ENCODE measurements at regions not wholly inside any gene's neighbourhood (a gene's known extent, or its start where the extent isn't known, plus 50 kb on each side); places are given as distances from the start of the nearest gene placed in this dataset.

- FAIRE-seq = no peak
These were observed 202.9 kb downstream of the USP25 start for GRCh38 chr21:15932726-15933125.

DNA sequence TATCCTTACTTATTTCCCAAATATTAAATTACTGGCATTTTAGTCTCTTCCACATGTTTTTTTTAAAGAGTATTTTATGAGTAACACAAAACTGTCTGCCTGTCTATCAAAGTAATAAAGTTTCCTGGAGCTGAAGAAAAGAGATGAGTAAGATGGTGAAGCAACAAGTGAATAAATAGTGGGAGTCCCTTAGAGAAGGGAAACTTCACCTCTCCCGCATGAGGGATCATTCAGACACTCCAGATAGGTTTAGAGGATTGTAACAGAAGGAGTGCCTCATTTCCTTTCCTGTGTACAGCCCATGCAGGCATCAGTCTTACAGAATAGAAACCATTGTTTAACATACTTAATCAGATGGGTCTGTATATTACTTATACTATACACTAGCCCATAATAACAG, 205.7 kb downstream of the USP25 start:
- TF ChIP-seq TAF1 (IDR thresholded peaks at IDR 0.05; ENCODE audit: low read depth, low read length) = no peak
- no peak for TF ChIP-seq POLR2AphosphoS5 (IDR thresholded peaks at IDR 0.05; ENCODE audit: low read depth, low read length)
- TF ChIP-seq POU2F2 (IDR thresholded peaks at IDR 0.05; ENCODE audit: low read depth, low read length) = no peak
- TF ChIP-seq PAX5 (IDR thresholded peaks at IDR 0.05; ENCODE audit: insufficient read depth, low read length, severe bottlenecking) = no peak
- TF ChIP-seq POLR2A (IDR thresholded peaks at IDR 0.05; ENCODE audit: low read depth, low read length) = no peak
- TF ChIP-seq SPI1 (IDR thresholded peaks at IDR 0.05; ENCODE audit: low read depth, low read length) = no peak
- FAIRE-seq (no peak), DNase-seq (ENCODE audit: insufficient read length, low spot score) (no peak)

More at GRCh38 chr21:15932726-15933125, 202.9 kb downstream of the USP25 start:
- no peak for TF ChIP-seq POLR2A (IDR thresholded peaks at IDR 0.05; ENCODE audit: low read depth, low read length)
- no peak for TF ChIP-seq PAX5 (IDR thresholded peaks at IDR 0.05; ENCODE audit: insufficient read depth, low read length, severe bottlenecking)
- no peak for TF ChIP-seq POLR2AphosphoS5 (IDR thresholded peaks at IDR 0.05; ENCODE audit: low read depth, low read length)
- TF ChIP-seq POU2F2 (IDR thresholded peaks at IDR 0.05; ENCODE audit: low read depth, low read length) = no peak
- no peak for TF ChIP-seq SPI1 (IDR thresholded peaks at IDR 0.05; ENCODE audit: low read depth, low read length)
- TF ChIP-seq TAF1 (IDR thresholded peaks at IDR 0.05; ENCODE audit: low read depth, low read length) = no peak
- no peak for DNase-seq (ENCODE audit: insufficient read length, low spot score)

GRCh38 chr21:15943009-15943666, 213.4 kb downstream of the USP25 start:
- no peak for TF ChIP-seq SPI1 (IDR thresholded peaks at IDR 0.05; ENCODE audit: low read depth, low read length)
- no peak for TF ChIP-seq POLR2AphosphoS5 (IDR thresholded peaks at IDR 0.05; ENCODE audit: low read depth, low read length)
- TF ChIP-seq TAF1 (IDR thresholded peaks at IDR 0.05; ENCODE audit: low read depth, low read length) = no peak
- TF ChIP-seq PAX5 (IDR thresholded peaks at IDR 0.05; ENCODE audit: insufficient read depth, low read length, severe bottlenecking) = no peak
- no peak for TF ChIP-seq POLR2A (IDR thresholded peaks at IDR 0.05; ENCODE audit: low read depth, low read length)
- no peak for TF ChIP-seq POU2F2 (IDR thresholded peaks at IDR 0.05; ENCODE audit: low read depth, low read length)
- FAIRE-seq = no peak
- no peak for DNase-seq (ENCODE audit: insufficient read length, low spot score)

GRCh38 chr21:15947677-15948076, 217.9 kb downstream of the USP25 start:
- TF ChIP-seq SPI1 (IDR thresholded peaks at IDR 0.05; ENCODE audit: low read depth, low read length) (no peak), POLR2A (IDR thresholded peaks at IDR 0.05; ENCODE audit: low read depth, low read length) (no peak), TAF1 (IDR thresholded peaks at IDR 0.05; ENCODE audit: low read depth, low read length) (no peak), POLR2AphosphoS5 (IDR thresholded peaks at IDR 0.05; ENCODE audit: low read depth, low read length) (no peak), POU2F2 (IDR thresholded peaks at IDR 0.05; ENCODE audit: low read depth, low read length) (no peak), PAX5 (IDR thresholded peaks at IDR 0.05; ENCODE audit: insufficient read depth, low read length, severe bottlenecking) (no peak)
- FAIRE-seq (no peak), DNase-seq (ENCODE audit: insufficient read length, low spot score) (no peak)

DNA sequence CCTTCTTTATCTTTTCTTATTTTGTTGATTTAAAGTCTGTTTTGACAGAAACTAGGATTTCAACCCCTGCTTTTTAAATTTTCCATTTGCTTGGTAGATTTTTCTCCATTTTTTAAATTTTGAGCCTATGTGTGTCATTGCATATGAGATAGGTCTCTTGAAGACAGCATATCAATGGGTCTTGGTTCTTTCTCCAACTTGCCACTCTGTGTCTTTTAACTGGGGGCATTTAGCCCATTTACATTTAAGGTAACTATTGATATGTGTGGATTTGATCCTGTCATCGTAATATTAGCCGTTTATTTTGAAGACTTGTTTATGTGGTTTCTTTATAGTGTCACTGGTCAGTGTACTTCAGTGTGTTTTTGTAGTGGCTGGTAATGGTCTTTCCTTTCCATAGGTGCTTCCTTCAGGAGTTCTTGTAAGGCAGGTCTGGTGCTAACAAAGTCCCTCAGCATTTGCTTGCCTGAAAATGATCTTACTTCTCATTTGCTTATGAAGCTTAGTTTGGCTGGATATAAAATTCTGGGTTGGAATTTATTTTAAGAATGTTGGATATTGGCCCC, 223.9 kb downstream of the USP25 start:
- FAIRE-seq = no peak
- TF ChIP-seq POLR2AphosphoS5 (IDR thresholded peaks at IDR 0.05; ENCODE audit: low read depth, low read length) = no peak
- TF ChIP-seq TAF1 (IDR thresholded peaks at IDR 0.05; ENCODE audit: low read depth, low read length) = no peak
- TF ChIP-seq POU2F2 (IDR thresholded peaks at IDR 0.05; ENCODE audit: low read depth, low read length) = no peak
- TF ChIP-seq POLR2A (IDR thresholded peaks at IDR 0.05; ENCODE audit: low read depth, low read length) = no peak
- TF ChIP-seq PAX5 (IDR thresholded peaks at IDR 0.05; ENCODE audit: insufficient read depth, low read length, severe bottlenecking) = no peak
- no peak for TF ChIP-seq SPI1 (IDR thresholded peaks at IDR 0.05; ENCODE audit: low read depth, low read length)

GRCh38 chr21:15964236-15964855, 234.6 kb downstream of the USP25 start:
- TF ChIP-seq POLR2A (IDR thresholded peaks at IDR 0.05; ENCODE audit: low read depth, low read length) = no peak
- no peak for TF ChIP-seq POU2F2 (IDR thresholded peaks at IDR 0.05; ENCODE audit: low read depth, low read length)
- no peak for TF ChIP-seq POLR2AphosphoS5 (IDR thresholded peaks at IDR 0.05; ENCODE audit: low read depth, low read length)
- no peak for TF ChIP-seq TAF1 (IDR thresholded peaks at IDR 0.05; ENCODE audit: low read depth, low read length)
- no peak for TF ChIP-seq PAX5 (IDR thresholded peaks at IDR 0.05; ENCODE audit: insufficient read depth, low read length, severe bottlenecking)
- TF ChIP-seq SPI1 (IDR thresholded peaks at IDR 0.05; ENCODE audit: low read depth, low read length) = no peak
- no peak for DNase-seq (ENCODE audit: insufficient read length, low spot score)
- no peak for FAIRE-seq

More for the DNA sequence above, 223.9 kb downstream of the USP25 start:
- no peak for DNase-seq (ENCODE audit: insufficient read length, low spot score)

DNA sequence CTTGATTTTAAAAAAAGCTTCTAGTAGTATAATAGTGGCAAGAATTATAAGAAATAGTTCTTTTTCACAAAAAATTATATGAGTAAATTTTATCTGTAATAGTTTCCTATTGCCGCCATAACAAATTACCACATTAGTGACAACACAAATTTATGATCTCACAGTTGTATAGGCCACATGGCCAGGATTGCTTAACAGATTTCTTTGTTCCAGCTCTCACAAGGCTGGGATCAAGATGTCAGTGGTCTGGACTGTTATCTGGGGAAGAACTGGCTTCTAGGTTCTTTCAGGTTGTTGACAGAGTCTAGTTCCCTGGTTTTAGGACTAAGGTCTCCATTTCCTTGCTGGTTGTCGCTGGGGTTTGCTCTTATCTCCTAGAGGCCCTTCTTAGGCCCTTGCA, 236.4 kb downstream of the USP25 start:
- FAIRE-seq (no peak), DNase-seq (ENCODE audit: insufficient read length, low spot score) (no peak)
- TF ChIP-seq POU2F2 (IDR thresholded peaks at IDR 0.05; ENCODE audit: low read depth, low read length) = no peak
- TF ChIP-seq POLR2AphosphoS5 (IDR thresholded peaks at IDR 0.05; ENCODE audit: low read depth, low read length) = no peak
- TF ChIP-seq SPI1 (IDR thresholded peaks at IDR 0.05; ENCODE audit: low read depth, low read length) = no peak
- no peak for TF ChIP-seq TAF1 (IDR thresholded peaks at IDR 0.05; ENCODE audit: low read depth, low read length)
- no peak for TF ChIP-seq POLR2A (IDR thresholded peaks at IDR 0.05; ENCODE audit: low read depth, low read length)
- no peak for TF ChIP-seq PAX5 (IDR thresholded peaks at IDR 0.05; ENCODE audit: insufficient read depth, low read length, severe bottlenecking)

DNA sequence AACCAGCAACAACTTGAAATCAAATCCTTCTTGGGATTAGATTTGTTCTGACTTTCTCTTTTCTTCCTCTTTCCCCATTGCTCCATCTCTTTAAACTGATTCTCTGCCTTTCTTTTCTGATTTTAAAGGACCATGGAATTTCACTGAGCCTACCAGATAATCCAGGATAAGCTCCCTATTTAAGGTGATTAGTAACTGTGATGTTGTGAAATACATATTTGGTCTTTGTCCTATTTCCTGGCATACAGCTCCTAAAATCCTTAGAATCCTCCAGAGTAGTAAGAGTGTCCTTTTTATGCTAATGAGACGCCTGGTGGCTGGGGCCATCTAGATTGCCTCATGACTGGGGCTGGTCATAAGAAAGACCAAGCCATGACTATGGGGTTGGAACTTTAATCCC, 236.9 kb downstream of the USP25 start:
- TF ChIP-seq POLR2AphosphoS5 (IDR thresholded peaks at IDR 0.05; ENCODE audit: low read depth, low read length) = no peak
- no peak for TF ChIP-seq POLR2A (IDR thresholded peaks at IDR 0.05; ENCODE audit: low read depth, low read length)
- no peak for FAIRE-seq
- DNase-seq (ENCODE audit: insufficient read length, low spot score) = no peak

DNA sequence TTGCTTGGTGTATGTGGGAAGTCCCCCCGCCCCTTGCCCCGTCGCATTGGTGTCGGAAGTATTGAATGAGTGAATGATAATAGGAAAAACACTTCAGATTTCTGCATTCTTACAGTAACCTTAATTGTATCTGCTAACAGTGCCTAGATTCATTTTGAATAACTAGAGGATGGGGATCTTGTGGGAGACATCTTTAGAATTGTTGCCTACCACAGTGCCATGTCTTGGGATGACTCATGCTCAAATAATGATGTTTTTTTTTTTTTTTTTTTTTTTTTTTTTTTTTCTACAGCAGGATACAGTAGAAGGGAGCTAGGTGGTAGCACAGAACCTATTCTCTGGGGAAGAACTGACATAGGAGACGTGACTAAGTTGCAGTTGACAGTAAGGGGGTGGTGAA, 237.9 kb downstream of the USP25 start:
- DNase-seq (ENCODE audit: insufficient read length, low spot score) (no peak), FAIRE-seq (no peak)
- TF ChIP-seq POU2F2 (IDR thresholded peaks at IDR 0.05; ENCODE audit: low read depth, low read length) (no peak), PAX5 (IDR thresholded peaks at IDR 0.05; ENCODE audit: insufficient read depth, low read length, severe bottlenecking) (no peak), SPI1 (IDR thresholded peaks at IDR 0.05; ENCODE audit: low read depth, low read length) (no peak), TAF1 (IDR thresholded peaks at IDR 0.05; ENCODE audit: low read depth, low read length) (no peak), POLR2A (IDR thresholded peaks at IDR 0.05; ENCODE audit: low read depth, low read length) (no peak), POLR2AphosphoS5 (IDR thresholded peaks at IDR 0.05; ENCODE audit: low read depth, low read length) (no peak)
